ENCODE measurements at regions not wholly inside any gene's neighbourhood (a gene's known extent, or its start where the extent isn't known, plus 50 kb on each side); places are given as distances from the start of the nearest gene placed in this dataset.

- no peak overlapping the region for H3K4me2 ChIP-seq (ENCODE audit: insufficient read depth, low read length)
- no peak for DNase-seq (ENCODE audit: insufficient read length, low spot score, missing footprints)
- H3K9me3 ChIP-seq (ENCODE audit: low read depth, low read length): no peaks in the 10 kb centered on the region
- no peak for TF ChIP-seq CTCF (IDR thresholded peaks at IDR 0.05; ENCODE audit: extremely low read depth, low read depth, low read length)
- no peaks in the 10 kb centered on the region for H3K4me1 ChIP-seq (ENCODE audit: insufficient read depth, low read length)
- no peaks in the 10 kb centered on the region for H3K36me3 ChIP-seq (ENCODE audit: insufficient read depth, low read length)
- no peak overlapping the region for H3K27ac ChIP-seq (ENCODE audit: low read depth, low read length)
- no peaks in the 10 kb centered on the region for H4K20me1 ChIP-seq (ENCODE audit: insufficient read depth, low read length)
- H2AFZ ChIP-seq (ENCODE audit: low read length): no peak overlapping the region
- H3K27me3 ChIP-seq (ENCODE audit: insufficient read depth, low read length): no peaks in the 10 kb centered on the region
- no peaks in the 10 kb centered on the region for H3K79me2 ChIP-seq (ENCODE audit: insufficient read depth, low read length)
- no peak overlapping the region for H3K4me3 ChIP-seq (ENCODE audit: insufficient read depth, low read length)
These were observed 979.8 kb upstream of the GJE1 start for GRCh38 chr6:141152951-141153350.

- no peak for TF ChIP-seq CTCF (IDR thresholded peaks at IDR 0.05; ENCODE audit: extremely low read depth, low read depth, low read length)
- Histone ChIP-seq H3K27me3 (ENCODE audit: insufficient read depth, low read length) (no peaks in the 10 kb centered on the region), H2AFZ (ENCODE audit: low read length) (no peak overlapping the region), H3K79me2 (ENCODE audit: insufficient read depth, low read length) (no peaks in the 10 kb centered on the region), H3K36me3 (ENCODE audit: insufficient read depth, low read length) (no peaks in the 10 kb centered on the region), H3K4me2 (ENCODE audit: insufficient read depth, low read length) (no peak overlapping the region), H4K20me1 (ENCODE audit: insufficient read depth, low read length) (no peaks in the 10 kb centered on the region), H3K9me3 (ENCODE audit: low read depth, low read length) (no peaks in the 10 kb centered on the region), H3K4me1 (ENCODE audit: insufficient read depth, low read length) (no peaks in the 10 kb centered on the region), H3K4me3 (ENCODE audit: insufficient read depth, low read length) (no peak overlapping the region), H3K27ac (ENCODE audit: low read depth, low read length) (no peak overlapping the region)
- no peak for DNase-seq (ENCODE audit: insufficient read length, low spot score, missing footprints)
These were observed 980.9 kb upstream of the GJE1 start for GRCh38 chr6:141151710-141152417.

GRCh38 chr6:141141870-141142269 is 990.9 kb upstream of the GJE1 start:
- Histone ChIP-seq H3K36me3 (ENCODE audit: insufficient read depth, low read length) (no peaks in the 10 kb centered on the region), H3K9me3 (ENCODE audit: low read depth, low read length) (no peaks in the 10 kb centered on the region), H3K4me1 (ENCODE audit: insufficient read depth, low read length) (no peaks in the 10 kb centered on the region), H3K27ac (ENCODE audit: low read depth, low read length) (no peak overlapping the region), H3K79me2 (ENCODE audit: insufficient read depth, low read length) (no peaks in the 10 kb centered on the region), H4K20me1 (ENCODE audit: insufficient read depth, low read length) (no peaks in the 10 kb centered on the region), H3K27me3 (ENCODE audit: insufficient read depth, low read length) (no peaks in the 10 kb centered on the region), H2AFZ (ENCODE audit: low read length) (no peak overlapping the region), H3K4me2 (ENCODE audit: insufficient read depth, low read length) (no peak overlapping the region), H3K4me3 (ENCODE audit: insufficient read depth, low read length) (no peak overlapping the region)
- no peak for DNase-seq (ENCODE audit: insufficient read length, low spot score, missing footprints)
- no peak for TF ChIP-seq CTCF (IDR thresholded peaks at IDR 0.05; ENCODE audit: extremely low read depth, low read depth, low read length)

- no peak overlapping the region for H2AFZ ChIP-seq (ENCODE audit: low read length)
- H3K36me3 ChIP-seq (ENCODE audit: insufficient read depth, low read length): no peaks in the 10 kb centered on the region
- H3K4me3 ChIP-seq (ENCODE audit: insufficient read depth, low read length): no peak overlapping the region
- H3K27me3 ChIP-seq (ENCODE audit: insufficient read depth, low read length): no peaks in the 10 kb centered on the region
- no peaks in the 10 kb centered on the region for H3K79me2 ChIP-seq (ENCODE audit: insufficient read depth, low read length)
- TF ChIP-seq CTCF (IDR thresholded peaks at IDR 0.05; ENCODE audit: extremely low read depth, low read depth, low read length): no peak
- H3K27ac ChIP-seq (ENCODE audit: low read depth, low read length): no peak overlapping the region
- H3K4me1 ChIP-seq (ENCODE audit: insufficient read depth, low read length): no peaks in the 10 kb centered on the region
- no peak for DNase-seq (ENCODE audit: insufficient read length, low spot score, missing footprints)
- no peak overlapping the region for H3K4me2 ChIP-seq (ENCODE audit: insufficient read depth, low read length)
- no peaks in the 10 kb centered on the region for H3K9me3 ChIP-seq (ENCODE audit: low read depth, low read length)
- H4K20me1 ChIP-seq (ENCODE audit: insufficient read depth, low read length): no peaks in the 10 kb centered on the region
These were observed 991.8 kb upstream of the GJE1 start for GRCh38 chr6:141140905-141141304.
